SJSA1 (cell line): ENCODE measurements at regions not wholly inside any gene's neighbourhood (a gene's known extent, or its start where the extent isn't known, plus 50 kb on each side); places are given as distances from the start of the nearest gene placed in this dataset.

Experiments
- DNase-seq, 2 experiments: peaks; one replicate each; pipeline ENCODE4 v3.0.0-alpha.2; 2015 to 2020; ENCODE audit warnings: low spot score in 2 of 2, low read depth in 1 of 2
- H3K27ac ChIP-seq: fragments of 250-450 bp; sonication (Bioruptor Pico); 2 replicates; pipeline ENCODE4 v1.5.1; 2020; ENCODE audit warnings: mild to moderate bottlenecking, moderate library complexity
- H3K27me3 ChIP-seq: fragments of 250-450 bp; sonication (Bioruptor Pico); replicated peaks from 2 replicates; pipeline ENCODE4 v1.5.1; 2020; ENCODE audit warnings: mild to moderate bottlenecking, moderate library complexity
- H3K36me3 ChIP-seq: fragments of 250-450 bp; sonication (Bioruptor Pico); 2 replicates; pipeline ENCODE4 v1.5.1; 2020; ENCODE audit warnings: mild to moderate bottlenecking
- H3K4me1 ChIP-seq: fragments of 250-450 bp; sonication (Bioruptor Pico); replicated peaks from 2 replicates; pipeline ENCODE4 v1.6.1; 2021; ENCODE audit warnings: mild to moderate bottlenecking
- H3K4me3 ChIP-seq: fragments of 250-450 bp; sonication (Bioruptor Pico); 2 replicates; pipeline ENCODE4 v1.5.1; 2020; ENCODE audit warnings: mild to moderate bottlenecking
- H3K9me3 ChIP-seq: fragments of 250-450 bp; sonication (Bioruptor Pico); replicated peaks from 2 replicates; pipeline ENCODE4 v1.5.1; 2020; ENCODE audit warnings: mild to moderate bottlenecking

DNA sequence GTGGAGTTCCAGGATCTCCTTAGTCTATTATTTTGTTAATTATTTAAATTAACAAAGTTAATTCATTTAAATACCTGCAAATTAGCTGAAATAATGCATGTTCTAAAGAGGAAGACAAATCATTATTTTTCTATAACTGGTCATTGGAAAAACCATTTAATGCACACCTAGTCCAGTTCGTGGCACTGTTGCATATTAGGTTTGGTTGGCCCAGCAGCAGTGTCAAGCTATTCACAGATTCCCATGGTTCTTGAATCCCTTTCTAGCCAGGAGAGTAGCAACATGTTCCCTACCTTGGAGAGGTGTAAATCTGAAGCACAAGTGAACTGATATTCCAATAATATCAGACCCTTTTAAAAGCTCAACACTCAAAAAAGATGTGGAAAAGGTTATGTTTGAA, 155.2 kb downstream of the TMEM161B start:
- Histone ChIP-seq H3K27ac (no peak overlapping the region), H3K36me3 (no peaks in the 10 kb centered on the region), H3K4me1 (peaks cover 3% of the 10 kb centered on the region; the same call in 1 of the 2 replicates), H3K9me3 (no peaks in the 10 kb centered on the region), H3K4me3 (no peak overlapping the region), H3K27me3 (no peaks in the 10 kb centered on the region)
- DNase-seq, result no peak

- Histone ChIP-seq H3K27me3 (no peaks in the 10 kb centered on the region), H3K4me3 (no peak overlapping the region), H3K9me3 (no peaks in the 10 kb centered on the region), H3K36me3 (no peaks in the 10 kb centered on the region), H3K4me1 (peaks cover 4% of the 10 kb centered on the region; the same call in 1 of the 2 replicates), H3K27ac (no peak overlapping the region)
- no peak for DNase-seq
Observed at GRCh38 chr5:88109818-88110217, 158.8 kb downstream of the TMEM161B start.

DNA sequence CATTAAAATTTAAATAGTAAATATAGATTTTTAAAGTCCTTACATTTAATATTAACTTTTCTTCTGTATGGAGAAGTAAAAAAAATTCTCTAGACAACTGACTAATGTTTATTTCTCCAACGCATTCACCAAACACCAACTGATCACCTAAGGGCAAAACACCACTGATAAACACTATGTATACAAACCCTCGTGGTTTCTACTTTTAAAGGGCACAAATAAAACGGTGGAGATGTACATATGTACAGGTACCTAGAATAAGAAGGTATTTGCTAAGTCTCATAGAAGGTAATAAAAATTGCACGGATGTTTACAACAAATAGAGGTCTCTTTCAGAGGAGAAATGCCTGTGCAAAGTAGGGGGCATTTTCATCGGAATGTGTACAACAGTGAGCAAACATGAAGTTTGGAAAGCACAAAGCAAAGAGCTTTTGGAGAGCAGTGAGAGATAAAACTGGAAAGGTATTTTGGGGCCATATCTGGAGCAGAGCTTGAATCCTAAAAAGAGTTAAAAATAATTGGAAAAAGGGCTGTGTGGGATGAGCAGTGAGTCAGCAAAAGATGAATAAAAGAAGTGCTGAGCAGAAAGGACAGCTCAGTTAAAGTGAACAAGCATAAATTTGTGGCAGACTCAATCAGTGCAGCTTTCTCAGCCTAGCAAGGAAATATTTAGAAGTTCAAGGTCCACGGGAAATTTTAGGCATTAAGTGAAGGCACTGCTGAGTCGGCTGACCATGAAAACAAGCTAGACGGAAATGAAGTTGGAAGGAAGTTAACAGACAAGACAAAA, 160.0 kb downstream of the TMEM161B start:
- no peak overlapping the region for H3K4me3 ChIP-seq
- H3K4me1 ChIP-seq, result peaks cover 4% of the 10 kb centered on the region; the same call in 1 of the 2 replicates
- H3K27me3 ChIP-seq, result no peaks in the 10 kb centered on the region
- no peak for DNase-seq
- no peaks in the 10 kb centered on the region for H3K36me3 ChIP-seq
- no peaks in the 10 kb centered on the region for H3K9me3 ChIP-seq
- H3K27ac ChIP-seq, result no peak overlapping the region

DNA sequence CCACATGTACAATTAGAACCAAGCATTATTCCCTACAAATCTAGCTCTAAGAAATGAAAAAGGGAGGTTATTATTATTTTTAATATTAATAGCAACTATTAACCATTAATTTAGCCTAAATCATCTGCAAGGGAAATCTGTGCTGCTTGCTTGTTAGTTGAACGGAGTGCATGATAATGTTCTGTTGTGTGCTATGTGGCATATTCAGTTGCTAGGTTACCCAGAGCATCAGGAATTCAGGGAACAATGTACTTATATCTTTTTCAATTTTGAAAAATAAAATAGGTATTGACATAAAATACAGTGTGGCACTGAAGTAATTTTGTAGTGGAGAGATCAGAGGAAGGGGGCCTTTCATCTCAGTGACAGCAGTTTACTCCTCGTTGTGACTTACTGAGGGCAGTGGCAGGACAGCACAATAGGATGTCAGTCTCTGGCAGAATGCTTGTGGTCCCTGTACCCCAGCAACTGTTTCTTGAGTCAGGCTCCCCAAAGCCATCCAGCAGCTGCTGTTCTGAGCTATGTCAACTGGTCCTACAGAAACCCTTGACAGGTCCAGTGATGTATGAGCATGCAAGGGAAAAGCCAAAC, 173.6 kb downstream of the TMEM161B start:
- Histone ChIP-seq H3K4me1 (no peaks in the 10 kb centered on the region), H3K27me3 (no peaks in the 10 kb centered on the region), H3K27ac (no peak overlapping the region), H3K4me3 (no peak overlapping the region), H3K36me3 (no peaks in the 10 kb centered on the region), H3K9me3 (no peaks in the 10 kb centered on the region)
- DNase-seq, result no peak

GRCh38 chr5:88094403-88094802, 174.2 kb downstream of the TMEM161B start:
- no peaks in the 10 kb centered on the region for H3K4me1 ChIP-seq
- DNase-seq, result no peak
- no peak overlapping the region for H3K4me3 ChIP-seq
- no peaks in the 10 kb centered on the region for H3K36me3 ChIP-seq
- H3K27me3 ChIP-seq, result no peaks in the 10 kb centered on the region
- no peak overlapping the region for H3K27ac ChIP-seq
- no peaks in the 10 kb centered on the region for H3K9me3 ChIP-seq

- no peak overlapping the region for H3K27ac ChIP-seq
- H3K4me1 ChIP-seq, result no peaks in the 10 kb centered on the region
- no peak for DNase-seq
- no peaks in the 10 kb centered on the region for H3K9me3 ChIP-seq
- H3K4me3 ChIP-seq, result no peak overlapping the region
- no peaks in the 10 kb centered on the region for H3K27me3 ChIP-seq
- H3K36me3 ChIP-seq, result no peaks in the 10 kb centered on the region
Observed at GRCh38 chr5:88093765-88094164, 174.9 kb downstream of the TMEM161B start.

DNA sequence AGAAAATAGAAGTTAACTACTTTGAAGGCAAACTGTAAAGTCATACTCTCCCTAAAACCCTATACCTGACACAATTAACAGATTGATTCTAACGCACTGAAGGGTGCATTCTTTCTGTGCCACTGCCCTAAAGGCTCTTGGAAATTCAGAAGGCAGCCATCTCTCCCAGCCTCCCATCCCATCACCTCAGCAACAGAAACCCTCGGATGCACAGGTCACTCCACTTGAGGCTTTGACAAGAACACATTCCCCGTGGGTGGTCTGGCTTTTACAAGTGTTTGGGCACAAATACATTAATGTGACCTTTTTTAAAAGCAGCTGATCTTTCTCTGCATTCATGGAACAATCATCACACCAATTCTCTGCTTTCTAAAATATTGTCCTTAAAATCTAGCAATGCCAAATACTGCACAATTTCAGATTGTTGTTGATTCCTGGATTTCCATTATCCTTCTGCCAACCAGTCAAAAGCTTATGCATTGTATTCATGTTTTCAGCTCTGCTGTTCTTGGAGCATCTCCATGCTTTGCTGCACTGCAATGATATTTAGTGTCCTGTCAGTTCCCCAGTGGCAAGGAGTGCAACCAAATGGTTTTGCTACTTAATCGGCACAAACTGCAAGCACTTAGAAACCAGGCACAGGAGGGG, 175.6 kb downstream of the TMEM161B start:
- DNase-seq, result no peak

GRCh38 chr5:88092358-88092757, 176.3 kb downstream of the TMEM161B start:
- Histone ChIP-seq H3K27ac (no peak overlapping the region), H3K4me1 (no peaks in the 10 kb centered on the region), H3K36me3 (no peaks in the 10 kb centered on the region), H3K9me3 (no peaks in the 10 kb centered on the region), H3K27me3 (no peaks in the 10 kb centered on the region), H3K4me3 (no peak overlapping the region)
- no peak for DNase-seq

More for the DNA sequence above, 175.6 kb downstream of the TMEM161B start:
- H3K36me3 ChIP-seq, result no peaks in the 10 kb centered on the region
- no peaks in the 10 kb centered on the region for H3K4me1 ChIP-seq
- H3K4me3 ChIP-seq, result no peak overlapping the region
- no peaks in the 10 kb centered on the region for H3K9me3 ChIP-seq
- no peak overlapping the region for H3K27ac ChIP-seq
- no peaks in the 10 kb centered on the region for H3K27me3 ChIP-seq

DNA sequence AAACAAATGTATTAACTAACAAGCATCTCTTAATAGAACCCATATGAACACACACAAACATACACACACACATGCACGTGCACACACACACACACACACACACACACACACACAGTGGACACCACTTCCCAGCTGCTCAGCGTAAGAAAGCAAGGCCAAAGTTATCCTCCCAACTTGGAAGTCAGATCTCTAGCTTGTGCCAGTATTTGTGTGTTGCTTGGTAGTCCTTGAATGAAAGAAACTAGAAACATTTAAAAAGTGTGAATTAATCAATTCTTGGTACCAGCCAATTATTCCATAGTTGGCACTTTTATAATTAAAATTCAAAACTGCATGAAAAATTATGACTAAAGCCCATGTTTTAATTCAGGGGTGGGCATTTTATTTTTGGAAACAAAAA, 178.1 kb downstream of the TMEM161B start:
- Histone ChIP-seq H3K9me3 (no peaks in the 10 kb centered on the region), H3K4me3 (no peak overlapping the region), H3K27me3 (no peaks in the 10 kb centered on the region), H3K27ac (no peak overlapping the region), H3K4me1 (no peaks in the 10 kb centered on the region), H3K36me3 (no peaks in the 10 kb centered on the region)
- no peak for DNase-seq

DNA sequence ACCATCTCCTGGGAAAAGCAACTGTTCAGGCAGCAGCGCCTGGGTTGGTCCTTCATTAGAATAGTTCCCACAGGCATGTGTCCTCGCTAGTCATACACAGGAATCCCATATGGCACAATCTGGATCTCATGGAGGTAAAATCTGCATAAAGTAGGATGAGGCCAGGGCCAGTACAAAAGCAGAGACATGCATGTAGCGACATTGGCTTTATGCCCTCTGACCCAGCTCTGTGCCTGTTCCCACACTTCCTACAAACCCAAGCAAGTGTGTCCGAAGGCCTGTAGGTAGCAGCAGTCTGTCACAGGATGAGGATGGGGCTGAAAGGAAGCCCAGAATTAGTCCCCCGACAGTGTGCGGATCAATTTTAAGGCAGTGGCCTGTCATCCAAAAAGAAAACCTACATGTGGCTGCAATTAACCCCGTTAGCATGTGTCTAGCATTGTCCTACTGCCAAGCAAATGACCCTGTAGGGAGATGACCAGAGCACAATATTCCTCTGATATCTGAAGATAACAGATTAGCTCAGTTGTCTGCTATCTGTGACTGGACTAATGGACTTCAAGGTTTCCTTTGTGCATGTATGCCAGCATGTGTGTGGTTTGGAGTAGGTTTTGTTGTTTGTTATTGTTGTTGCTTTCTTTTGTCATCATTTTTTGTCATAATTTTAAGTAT, 178.8 kb downstream of the TMEM161B start:
- Histone ChIP-seq H3K4me3 (no peak overlapping the region), H3K27me3 (no peaks in the 10 kb centered on the region), H3K4me1 (no peaks in the 10 kb centered on the region), H3K27ac (no peak overlapping the region), H3K36me3 (no peaks in the 10 kb centered on the region), H3K9me3 (no peaks in the 10 kb centered on the region)
- no peak for DNase-seq

GRCh38 chr5:88085462-88085861, 183.2 kb downstream of the TMEM161B start:
- no peaks in the 10 kb centered on the region for H3K4me1 ChIP-seq
- H3K4me3 ChIP-seq, result no peak overlapping the region
- H3K9me3 ChIP-seq, result no peaks in the 10 kb centered on the region
- no peak for DNase-seq
- no peaks in the 10 kb centered on the region for H3K36me3 ChIP-seq
- H3K27me3 ChIP-seq, result no peaks in the 10 kb centered on the region
- no peak overlapping the region for H3K27ac ChIP-seq

- H3K9me3 ChIP-seq, result no peaks in the 10 kb centered on the region
- no peaks in the 10 kb centered on the region for H3K27me3 ChIP-seq
- H3K4me1 ChIP-seq, result no peaks in the 10 kb centered on the region
- no peaks in the 10 kb centered on the region for H3K36me3 ChIP-seq
- H3K27ac ChIP-seq, result no peak overlapping the region
- DNase-seq, result no peak
- H3K4me3 ChIP-seq, result no peak overlapping the region
Observed at GRCh38 chr5:88081877-88082276, 186.8 kb downstream of the TMEM161B start.

DNA sequence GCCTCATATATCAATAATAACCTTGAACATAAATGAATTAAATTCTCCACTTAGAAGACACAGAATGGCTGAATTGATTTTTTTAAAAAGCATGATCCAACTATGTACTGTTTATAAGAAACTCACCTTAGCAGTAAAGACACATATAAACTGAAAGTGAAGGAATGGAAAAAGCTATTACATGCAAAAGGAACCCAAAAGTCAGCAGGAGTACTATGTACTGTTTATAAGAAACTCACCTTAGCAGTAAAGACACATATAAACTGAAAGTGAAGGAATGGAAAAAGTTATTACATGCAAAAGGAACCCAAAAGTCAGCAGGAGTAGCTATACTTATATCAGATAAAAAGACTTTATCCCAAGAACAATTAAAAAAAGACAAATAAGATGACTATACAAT, 204.8 kb downstream of the TMEM161B start:
- H3K36me3 ChIP-seq, result no peaks in the 10 kb centered on the region
- no peaks in the 10 kb centered on the region for H3K4me1 ChIP-seq
- no peaks in the 10 kb centered on the region for H3K9me3 ChIP-seq
- no peak for DNase-seq
- H3K27ac ChIP-seq, result no peak overlapping the region
- H3K4me3 ChIP-seq, result no peak overlapping the region
- no peaks in the 10 kb centered on the region for H3K27me3 ChIP-seq

GRCh38 chr5:88060194-88060593, 208.5 kb downstream of the TMEM161B start:
- H3K36me3 ChIP-seq, result no peaks in the 10 kb centered on the region
- no peak for DNase-seq
- H3K27ac ChIP-seq, result no peak overlapping the region
- H3K4me1 ChIP-seq, result no peaks in the 10 kb centered on the region
- no peak overlapping the region for H3K4me3 ChIP-seq
- H3K9me3 ChIP-seq, result no peaks in the 10 kb centered on the region
- no peaks in the 10 kb centered on the region for H3K27me3 ChIP-seq
